Neural progenitor cell (in vitro differentiated cells): ENCODE measurements at regions not wholly inside any gene's neighbourhood (a gene's known extent, or its start where the extent isn't known, plus 50 kb on each side); places are given as distances from the start of the nearest gene placed in this dataset.

ENCODE experiments used
- DNase-seq: peaks from one replicate; pipeline ENCODE4 v3.0.0-alpha.2; 2016; ENCODE audit warnings: low spot score
- H2AFZ ChIP-seq: fragments of 200-600 bp; sonication (generic); replicated peaks from 2 replicates; pipeline ENCODE4 v1.6.1; 2016; ENCODE audit warnings: antibody characterized with exemption
- H3F3A ChIP-seq: fragments of 200-600 bp; sonication (generic); 2 replicates; pipeline ENCODE4 v1.6.1; 2016; ENCODE audit warnings: antibody characterized with exemption, low read depth
- H3K27ac ChIP-seq: fragments of 200-600 bp; sonication (generic); 2 replicates; pipeline ENCODE4 v1.5.1; 2016; ENCODE audit warnings: mild to moderate bottlenecking
- H3K27me3 ChIP-seq: fragments of 200-600 bp; sonication (generic); 2 replicates; pipeline ENCODE4 v1.6.1; 2016; ENCODE audit warnings: mild to moderate bottlenecking, moderate library complexity
- H3K36me3 ChIP-seq: fragments of 200-600 bp; sonication (generic); 2 replicates; pipeline ENCODE4 v1.5.1; 2016
- H3K4me1 ChIP-seq: fragments of 200-600 bp; sonication (generic); 2 replicates; pipeline ENCODE4 v1.6.1; 2016; ENCODE audit warnings: mixed run types
- H3K4me2 ChIP-seq: fragments of 200-600 bp; sonication (generic); 2 replicates; pipeline ENCODE4 v1.6.1; 2016
- H3K4me3 ChIP-seq: fragments of 200-600 bp; sonication (generic); 2 replicates; pipeline ENCODE4 v1.5.1; 2016
- H3K79me2 ChIP-seq: fragments of 200-600 bp; sonication (generic); 2 replicates; pipeline ENCODE4 v1.6.1; 2016; ENCODE audit warnings: low read depth
- H3K9ac ChIP-seq: fragments of 200-600 bp; sonication (generic); 2 replicates; pipeline ENCODE4 v1.6.1; 2016
- H3K9me3 ChIP-seq: fragments of 200-600 bp; sonication (generic); 2 replicates; pipeline ENCODE4 v1.5.1; 2016; ENCODE audit warnings: low read depth
- H4K20me1 ChIP-seq: fragments of 200-600 bp; sonication (generic); 2 replicates; pipeline ENCODE4 v1.6.1; 2016; ENCODE audit warnings: low read depth
- H3K27ac Mint-ChIP-seq: 3 replicates; pipeline ENCODE4 v1.8.0; 2021; ENCODE audit warnings: mixed read lengths
- H3K27me3 Mint-ChIP-seq: 2 replicates; pipeline ENCODE4 v1.8.0; 2022; ENCODE audit warnings: low read depth, mild to moderate bottlenecking, inconsistent platforms, moderate library complexity, mixed read lengths; ENCODE audit not compliant: insufficient read depth
- H3K36me3 Mint-ChIP-seq: 3 replicates; pipeline ENCODE4 v1.8.0; 2021; ENCODE audit warnings: mixed read lengths
- H3K4me1 Mint-ChIP-seq: 3 replicates; pipeline ENCODE4 v1.8.0; 2021; ENCODE audit warnings: mixed read lengths
- H3K4me3 Mint-ChIP-seq: 3 replicates; pipeline ENCODE4 v1.8.0; 2021; ENCODE audit warnings: mild to moderate bottlenecking, moderate library complexity, mixed read lengths
- H3K9me3 Mint-ChIP-seq: 3 replicates; pipeline ENCODE4 v1.8.0; 2020; ENCODE audit warnings: mixed read lengths
- CTCF ChIP-seq: fragments of 200-600 bp; sonication (generic); IDR thresholded peaks from 2 replicates; pipeline ENCODE4 v1.5.1; 2017; ENCODE audit warnings: antibody characterized with exemption, mild to moderate bottlenecking
- EZH2 ChIP-seq: fragments of 200-600 bp; sonication (generic); IDR thresholded peaks from 2 replicates; pipeline ENCODE4 v1.6.1; 2017; ENCODE audit warnings: antibody characterized with exemption, mild to moderate bottlenecking, moderate library complexity
- EZH2phosphoT487 ChIP-seq: fragments of 200-600 bp; sonication (generic); IDR thresholded peaks from 2 replicates; pipeline ENCODE4 v1.6.1; 2017; ENCODE audit warnings: antibody characterized with exemption

DNA sequence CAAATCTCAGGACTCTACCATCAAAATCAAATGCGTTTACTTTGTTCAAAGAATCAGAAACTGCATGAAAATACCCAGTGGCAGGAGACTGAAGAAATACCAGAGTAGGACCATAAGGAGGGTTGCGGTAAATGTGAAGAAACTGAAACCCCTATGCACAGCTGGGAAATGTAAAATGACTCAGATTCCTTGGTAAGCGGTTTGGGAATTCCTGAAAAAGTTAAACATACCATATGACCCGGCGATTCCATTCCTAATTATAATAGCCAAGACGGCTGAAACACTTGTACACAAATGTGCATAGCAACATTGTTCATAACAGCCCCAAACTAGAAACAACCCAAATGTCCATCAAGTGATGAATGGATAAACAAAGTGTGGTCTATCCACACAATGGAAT, 114.1 kb upstream of the GRAMD1B start:
- DNase-seq, result no peak
- H3K9ac ChIP-seq, result no peak overlapping the region
- H3K79me2 ChIP-seq, result no peaks in the 10 kb centered on the region
- H4K20me1 ChIP-seq, result no peaks in the 10 kb centered on the region
- H3K27ac ChIP-seq, result no peak overlapping the region
- peaks cover 7% of the 10 kb centered on the region for H3F3A ChIP-seq
- H3K9me3 ChIP-seq, result no peaks in the 10 kb centered on the region
- Mint-ChIP-seq H3K9me3 (no peaks in the 10 kb centered on the region), H3K4me1 (peaks cover 9% of the 10 kb centered on the region), H3K27ac (no peak overlapping the region), H3K27me3 (peaks cover 21% of the 10 kb centered on the region), H3K36me3 (no peaks in the 10 kb centered on the region), H3K4me3 (no peak overlapping the region)
- no peak overlapping the region for H2AFZ ChIP-seq
- TF ChIP-seq EZH2phosphoT487, result no peak
- TF ChIP-seq EZH2, result no peak
- no peak for TF ChIP-seq CTCF
- H3K27me3 ChIP-seq, result no peaks in the 10 kb centered on the region
- no peak overlapping the region for H3K4me2 ChIP-seq
- H3K4me3 ChIP-seq, result no peak overlapping the region
- H3K36me3 ChIP-seq, result no peaks in the 10 kb centered on the region
- peaks cover 21% of the 10 kb centered on the region for H3K4me1 ChIP-seq

DNA sequence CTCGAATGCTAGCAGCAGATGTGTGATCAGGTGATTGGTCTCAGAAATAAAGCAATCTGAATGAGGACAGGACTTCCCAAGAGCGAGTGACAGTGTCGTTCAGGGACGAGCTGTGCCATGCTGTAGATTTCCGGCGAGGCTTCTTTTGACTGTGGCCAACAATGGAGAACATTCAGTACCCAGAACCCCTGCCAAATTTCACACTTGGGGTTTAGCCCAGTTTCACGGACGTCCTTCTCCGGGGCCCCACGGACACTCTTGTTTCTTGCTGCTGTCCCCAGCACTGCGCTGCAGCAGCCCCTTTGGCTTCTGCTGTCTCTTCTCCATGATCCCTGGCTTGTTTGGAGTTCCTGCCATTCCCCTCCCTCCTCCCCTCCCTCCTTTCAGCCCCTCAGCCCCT, 115.1 kb upstream of the GRAMD1B start:
- Mint-ChIP-seq H3K4me3 (no peak overlapping the region), H3K27ac (no peak overlapping the region), H3K4me1 (peaks cover 9% of the 10 kb centered on the region), H3K27me3 (peaks cover 12% of the 10 kb centered on the region), H3K9me3 (no peaks in the 10 kb centered on the region), H3K36me3 (no peaks in the 10 kb centered on the region)
- H3K27me3 ChIP-seq, result no peaks in the 10 kb centered on the region
- no peaks in the 10 kb centered on the region for H3K9me3 ChIP-seq
- no peaks in the 10 kb centered on the region for H3K36me3 ChIP-seq
- DNase-seq, result no peak
- H3K4me3 ChIP-seq, result no peak overlapping the region
- H3K79me2 ChIP-seq, result no peaks in the 10 kb centered on the region
- peaks cover 21% of the 10 kb centered on the region for H3K4me1 ChIP-seq
- H3F3A ChIP-seq, result peaks cover 7% of the 10 kb centered on the region
- no peak overlapping the region for H3K9ac ChIP-seq
- no peak for TF ChIP-seq EZH2phosphoT487
- TF ChIP-seq EZH2, result no peak
- TF ChIP-seq CTCF, result no peak
- H3K27ac ChIP-seq, result no peak overlapping the region
- no peaks in the 10 kb centered on the region for H4K20me1 ChIP-seq
- H2AFZ ChIP-seq, result peak overlapping the region; percentile 63
- no peak overlapping the region for H3K4me2 ChIP-seq

DNA sequence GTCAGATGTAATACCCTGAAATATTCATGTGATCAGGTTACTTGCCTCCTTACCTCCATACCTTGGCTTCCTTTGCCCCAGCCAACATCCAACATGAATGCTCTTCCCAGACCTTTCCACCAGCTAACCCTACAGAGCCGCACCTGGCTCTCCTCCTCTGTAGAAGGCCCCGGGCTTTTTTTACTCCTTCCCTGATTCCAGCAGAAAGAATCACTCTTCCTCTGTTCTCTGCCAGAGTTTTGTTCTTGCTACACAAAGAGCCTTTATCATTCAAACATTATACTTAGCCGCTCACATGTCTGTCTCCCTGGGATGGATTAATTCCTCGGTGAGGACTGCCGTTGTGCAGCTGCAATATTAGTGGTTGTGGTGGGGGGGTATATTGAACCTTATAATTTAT, 116.8 kb upstream of the GRAMD1B start:
- H3K27ac Mint-ChIP-seq, result no peak overlapping the region
- H3K9me3 Mint-ChIP-seq, result no peaks in the 10 kb centered on the region
- peaks cover 9% of the 10 kb centered on the region for H3K4me1 Mint-ChIP-seq
- TF ChIP-seq EZH2phosphoT487, result no peak
- no peak for TF ChIP-seq EZH2
- TF ChIP-seq CTCF, result no peak
- DNase-seq, result peak; percentile 44
- Histone ChIP-seq H4K20me1 (no peaks in the 10 kb centered on the region), H3K27me3 (no peaks in the 10 kb centered on the region), H3F3A (peaks cover 7% of the 10 kb centered on the region), H3K27ac (no peak overlapping the region), H3K79me2 (no peaks in the 10 kb centered on the region), H3K4me3 (no peak overlapping the region), H2AFZ (no peak overlapping the region), H3K4me1 (peaks cover 24% of the 10 kb centered on the region), H3K9me3 (no peaks in the 10 kb centered on the region), H3K9ac (no peak overlapping the region), H3K36me3 (no peaks in the 10 kb centered on the region), H3K4me2 (peak overlapping the region; percentile 45)
- peaks cover 10% of the 10 kb centered on the region for H3K27me3 Mint-ChIP-seq
- H3K36me3 Mint-ChIP-seq, result no peaks in the 10 kb centered on the region
- H3K4me3 Mint-ChIP-seq, result no peak overlapping the region
